ENCODE measurements at regions not wholly inside any gene's neighbourhood (a gene's known extent, or its start where the extent isn't known, plus 50 kb on each side); places are given as distances from the start of the nearest gene placed in this dataset.

- no peaks in the 10 kb centered on the region for H3K36me3 Mint-ChIP-seq (ENCODE audit: low read depth)
- TF ChIP-seq NANOG (IDR thresholded peaks at IDR 0.05; ENCODE audit: borderline replicate concordance), result no peak
- no peak for TF ChIP-seq ZNF462 (CRISPR knock-in tag; IDR thresholded peaks at IDR 0.05)
- Histone ChIP-seq H3K4me1 (ENCODE audit: insufficient read depth) (no peaks in the 10 kb centered on the region), H3K4me2 (no peak overlapping the region), H4K20me1 (replicated peaks; ENCODE audit: insufficient read depth) (no peaks in the 10 kb centered on the region), H3K36me3 (ENCODE audit: insufficient read depth) (no peaks in the 10 kb centered on the region), H3K9me2 (ENCODE audit: insufficient read depth) (0 out of 2 replicates have a peak, but pooled peaks cover 3% of the 10 kb centered on the region), H3K27ac (ENCODE audit: low read depth) (no peak overlapping the region), H3K27me3 (ENCODE audit: insufficient read depth) (no peaks in the 10 kb centered on the region), H3K4me3 (no peak overlapping the region), H2AFZ (no peak overlapping the region), H3K79me2 (replicated peaks; ENCODE audit: insufficient read depth) (no peaks in the 10 kb centered on the region), H3F3A (replicated peaks; ENCODE audit: low read depth) (no peaks in the 10 kb centered on the region)
- no peaks in the 10 kb centered on the region; the same call in 2 of the 3 replicates for H3K9me3 Mint-ChIP-seq
- H3K4me1 Mint-ChIP-seq, result no peaks in the 10 kb centered on the region
- DNase-seq (ENCODE audit: low spot score), result no peak
- no peak for ATAC-seq
- no peak overlapping the region for H3K27ac Mint-ChIP-seq
- H3K4me3 Mint-ChIP-seq, result no peak overlapping the region
- H3K27me3 Mint-ChIP-seq (ENCODE audit: insufficient read depth, low read depth, poor library complexity), result peaks cover 4% of the 10 kb centered on the region
Measured at GRCh38 chr17:71986886-71987285, 133.9 kb upstream of the SOX9 start.

GRCh38 chr17:71987634-71988033 lies 133.2 kb upstream of the SOX9 start:
- no peaks in the 10 kb centered on the region for H3K4me1 ChIP-seq (ENCODE audit: insufficient read depth)
- H3K36me3 Mint-ChIP-seq (ENCODE audit: low read depth), result no peaks in the 10 kb centered on the region
- no peak overlapping the region for H3K4me3 Mint-ChIP-seq
- 0 out of 2 replicates have a peak, but pooled peaks cover 3% of the 10 kb centered on the region for H3K9me2 ChIP-seq (ENCODE audit: insufficient read depth)
- no peak overlapping the region for H3K4me3 ChIP-seq
- ATAC-seq, result no peak
- H4K20me1 ChIP-seq (replicated peaks; ENCODE audit: insufficient read depth), result no peaks in the 10 kb centered on the region
- DNase-seq (ENCODE audit: low spot score), result no peak
- H3F3A ChIP-seq (replicated peaks; ENCODE audit: low read depth), result no peaks in the 10 kb centered on the region
- H2AFZ ChIP-seq, result no peak overlapping the region
- no peaks in the 10 kb centered on the region for H3K36me3 ChIP-seq (ENCODE audit: insufficient read depth)
- no peaks in the 10 kb centered on the region for H3K27me3 ChIP-seq (ENCODE audit: insufficient read depth)
- TF ChIP-seq ETS1 (IDR thresholded peaks at IDR 0.05) (no peak), POLR2AphosphoS5 (IDR thresholded peaks at IDR 0.05; ENCODE audit: low read depth) (no peak), EZH2 (IDR thresholded peaks at IDR 0.05; ENCODE audit: low read depth, unreplicated experiment) (no peak), EZH2phosphoT487 (IDR thresholded peaks at IDR 0.05; ENCODE audit: unreplicated experiment) (no peak), STAT1 (IDR thresholded peaks at IDR 0.05; ENCODE audit: unreplicated experiment) (no peak), ZNF114 (CRISPR knock-in tag; IDR thresholded peaks at IDR 0.05) (no peak)
- no peak overlapping the region for H3K27ac Mint-ChIP-seq
- H3K9me3 Mint-ChIP-seq, result no peaks in the 10 kb centered on the region; the same call in 1 of the 3 replicates
- no peak overlapping the region for H3K4me2 ChIP-seq
- no peaks in the 10 kb centered on the region for H3K79me2 ChIP-seq (replicated peaks; ENCODE audit: insufficient read depth)
- no peaks in the 10 kb centered on the region for H3K4me1 Mint-ChIP-seq
- peaks cover 4% of the 10 kb centered on the region for H3K27me3 Mint-ChIP-seq (ENCODE audit: insufficient read depth, low read depth, poor library complexity)
- no peak overlapping the region for H3K27ac ChIP-seq (ENCODE audit: low read depth)

All from GM23338 (cell line).